ENCODE measurements at regions not wholly inside any gene's neighbourhood (a gene's known extent, or its start where the extent isn't known, plus 50 kb on each side); places are given as distances from the start of the nearest gene placed in this dataset.
"Not testable (repeated sequence)": the region's sequence is repeated elsewhere in the genome, so short reads cannot be mapped to it uniquely, and the experiment has no call there.

DNA sequence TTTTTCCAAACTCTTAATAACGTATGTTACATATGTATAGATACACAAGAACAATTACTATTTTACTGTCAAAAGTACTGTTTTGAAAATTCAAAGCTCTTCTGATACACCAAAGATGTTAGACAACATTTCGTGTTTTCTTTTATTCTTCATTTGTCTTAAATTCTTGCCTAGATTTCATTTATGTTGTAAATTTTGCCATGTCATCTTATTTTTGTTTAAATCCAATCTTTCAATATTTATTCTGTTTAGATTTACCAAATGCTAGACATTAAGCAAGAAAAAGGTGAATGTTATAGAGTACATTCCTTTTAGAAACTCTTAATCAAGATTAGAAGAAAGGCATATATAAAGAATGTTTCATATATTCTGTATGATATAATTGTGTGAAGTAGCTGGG lies 876.9 kb downstream of the KCNT2 start:
- no peak for TF ChIP-seq ZC3H10 (CRISPR knock-in tag; IDR thresholded peaks at IDR 0.05)
- ATAC-seq, result no peak

DNA sequence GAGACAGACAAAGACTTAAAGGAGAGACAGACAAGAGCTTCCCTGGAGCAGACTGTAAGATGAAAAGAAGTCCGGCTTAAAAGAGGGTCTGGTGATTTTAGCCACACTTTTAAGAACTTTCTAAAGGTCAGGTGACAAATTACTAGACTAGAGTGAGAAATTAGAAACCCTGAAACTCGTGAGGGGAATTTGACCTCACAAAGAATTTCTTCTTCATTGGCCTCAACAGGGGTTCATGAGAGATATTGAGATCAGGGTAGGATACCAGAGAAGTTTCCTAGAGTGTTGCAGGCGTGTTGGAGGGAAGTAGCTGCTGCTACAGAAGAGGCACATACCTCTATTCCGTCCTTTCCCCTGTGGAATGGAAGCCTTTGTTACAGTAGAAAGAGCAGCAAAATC lies 884.4 kb downstream of the KCNT2 start:
- TF ChIP-seq ZNF8 (CRISPR knock-in tag; IDR thresholded peaks at IDR 0.05), result no peak
- no peak for TF ChIP-seq TCF4 (CRISPR knock-in tag; IDR thresholded peaks at IDR 0.05; ENCODE audit: borderline replicate concordance)
- no peak for TF ChIP-seq ZFP3 (CRISPR knock-in tag; IDR thresholded peaks at IDR 0.05)
- no peak for TF ChIP-seq ZFP30 (CRISPR knock-in tag; IDR thresholded peaks at IDR 0.05)
- TF ChIP-seq ZNF565 (CRISPR knock-in tag; conservative IDR thresholded peaks at IDR 0.05; ENCODE audit: low read depth), result no peak
- no peak for TF ChIP-seq CSDC2 (CRISPR knock-in tag; IDR thresholded peaks at IDR 0.05)
- TF ChIP-seq ZNF70 (CRISPR knock-in tag; IDR thresholded peaks at IDR 0.05), result no peak
- no peak for TF ChIP-seq ARNTL (CRISPR knock-in tag; IDR thresholded peaks at IDR 0.05; ENCODE audit: borderline replicate concordance, low read depth)
- no peak for TF ChIP-seq ZC3H10 (CRISPR knock-in tag; IDR thresholded peaks at IDR 0.05)
- TF ChIP-seq ISL1 (CRISPR knock-in tag; IDR thresholded peaks at IDR 0.05), result no peak
- TF ChIP-seq, protein P1, sequence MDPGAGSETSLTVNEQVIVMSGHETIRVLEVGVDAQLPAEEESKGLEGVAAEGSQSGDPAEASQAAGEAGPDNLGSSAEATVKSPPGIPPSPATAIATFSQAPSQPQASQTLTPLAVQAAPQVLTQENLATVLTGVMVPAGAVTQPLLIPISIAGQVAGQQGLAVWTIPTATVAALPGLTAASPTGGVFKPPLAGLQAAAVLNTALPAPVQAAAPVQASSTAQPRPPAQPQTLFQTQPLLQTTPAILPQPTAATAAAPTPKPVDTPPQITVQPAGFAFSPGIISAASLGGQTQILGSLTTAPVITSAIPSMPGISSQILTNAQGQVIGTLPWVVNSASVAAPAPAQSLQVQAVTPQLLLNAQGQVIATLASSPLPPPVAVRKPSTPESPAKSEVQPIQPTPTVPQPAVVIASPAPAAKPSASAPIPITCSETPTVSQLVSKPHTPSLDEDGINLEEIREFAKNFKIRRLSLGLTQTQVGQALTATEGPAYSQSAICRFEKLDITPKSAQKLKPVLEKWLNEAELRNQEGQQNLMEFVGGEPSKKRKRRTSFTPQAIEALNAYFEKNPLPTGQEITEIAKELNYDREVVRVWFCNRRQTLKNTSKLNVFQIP (CRISPR knock-in tag; IDR thresholded peaks at IDR 0.05; ENCODE audit: borderline replicate concordance, low read depth), result no peak
- ATAC-seq, result no peak

DNA sequence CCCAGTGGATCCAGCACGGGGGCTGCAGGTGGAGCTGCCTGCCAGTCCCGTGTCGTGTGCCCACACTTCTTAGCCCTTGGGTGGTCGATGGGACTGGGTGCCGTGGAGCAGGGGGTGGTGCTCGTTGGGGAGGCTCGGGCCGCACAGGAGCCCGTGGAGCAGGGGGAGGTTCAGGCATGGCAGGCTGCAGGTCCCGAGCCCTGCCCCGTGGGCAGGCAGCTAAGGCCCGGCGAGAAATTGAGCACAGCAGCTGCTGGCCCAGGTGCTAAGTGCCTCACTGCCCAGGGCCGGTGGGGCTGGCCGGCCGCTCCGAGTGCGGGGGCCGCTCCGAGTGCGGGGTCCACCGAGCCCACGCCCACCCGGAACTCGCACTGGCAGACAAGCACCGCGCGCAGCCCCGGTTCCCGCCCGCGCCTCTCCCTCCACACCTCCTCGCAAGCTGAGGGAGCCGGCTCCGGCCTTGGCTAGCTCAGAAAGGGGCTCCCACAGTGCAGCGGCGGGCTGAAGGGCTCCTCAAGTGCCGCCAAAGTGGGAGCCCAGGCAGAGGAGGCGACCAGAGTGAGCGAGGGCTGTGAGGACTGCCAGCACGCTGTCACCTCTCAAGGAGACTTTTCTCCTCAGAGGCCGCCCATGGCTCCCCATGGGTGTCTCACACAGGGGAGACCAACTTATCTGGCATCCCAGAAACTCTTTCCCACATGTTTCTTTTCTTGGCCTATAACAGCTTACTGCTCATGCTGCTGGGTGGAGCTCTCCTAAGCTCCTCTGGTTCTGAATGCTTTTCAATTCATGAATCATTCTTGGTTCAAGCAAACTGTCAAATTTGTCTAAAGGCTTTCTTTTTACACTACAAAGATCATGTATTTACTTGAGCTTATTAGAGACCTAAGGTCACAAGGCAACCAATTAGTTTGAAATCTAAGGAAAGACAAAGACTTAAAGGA lies 885.1 kb downstream of the KCNT2 start:
- ATAC-seq, result not testable (repeated sequence)

DNA sequence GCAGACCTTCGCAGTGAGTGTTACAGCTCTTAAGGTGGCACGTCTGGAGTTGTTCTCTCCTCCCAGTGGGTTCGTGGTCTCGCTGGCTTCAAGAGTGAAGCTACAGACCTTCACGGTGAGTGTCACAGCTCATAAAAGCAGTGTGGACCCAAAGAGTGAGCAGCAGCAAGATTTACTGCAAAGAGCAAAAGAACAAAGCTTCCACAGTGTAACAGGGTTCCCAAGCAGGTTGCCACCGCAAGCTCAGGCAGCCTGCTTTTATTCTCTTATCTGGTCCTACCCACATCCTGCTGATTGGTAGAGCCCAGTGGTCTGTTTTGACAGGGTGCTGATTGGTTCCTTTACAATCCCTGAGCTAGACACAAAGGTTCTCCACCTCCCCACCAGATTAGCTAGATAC lies 886.1 kb downstream of the KCNT2 start:
- not testable (repeated sequence) for ATAC-seq

DNA sequence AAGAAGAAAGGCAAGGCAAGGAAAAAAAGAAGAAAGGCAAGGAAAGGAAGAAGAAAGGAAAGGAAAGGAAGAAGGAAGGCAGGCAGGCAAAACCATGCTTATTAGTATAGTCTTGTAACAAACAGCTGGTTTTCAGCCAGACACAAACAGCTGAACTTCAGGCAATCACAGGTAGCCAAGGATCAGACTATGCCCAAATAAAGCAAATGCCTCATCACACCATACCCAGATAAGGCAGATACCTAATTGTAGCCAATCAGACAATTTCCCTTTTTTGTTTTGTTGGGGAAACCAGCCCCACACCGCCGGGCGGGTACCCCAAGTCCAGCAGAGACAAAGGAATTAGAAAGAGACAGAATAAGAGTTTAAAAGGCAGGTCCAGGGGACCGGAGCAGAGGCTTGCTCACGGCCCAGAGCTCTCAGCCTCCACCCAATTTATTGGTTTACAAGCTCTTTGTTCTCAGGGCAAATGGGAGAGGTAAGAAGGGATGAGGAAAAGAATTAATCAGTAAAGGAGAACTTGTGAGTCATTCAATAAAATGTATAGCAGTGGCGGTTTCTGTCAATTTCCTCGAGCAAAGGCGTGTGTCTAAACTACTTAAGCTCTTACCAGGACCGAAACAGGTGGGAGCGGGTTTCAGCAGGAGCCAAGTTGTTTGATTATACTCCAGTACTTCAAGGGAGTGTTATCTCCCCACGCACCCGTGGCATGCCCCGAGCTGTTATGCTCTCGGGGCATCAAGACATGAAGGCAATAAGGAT lies 886.8 kb downstream of the KCNT2 start:
- TF ChIP-seq TCF4 (CRISPR knock-in tag; IDR thresholded peaks at IDR 0.05; ENCODE audit: borderline replicate concordance), result no peak
- TF ChIP-seq ZNF70 (CRISPR knock-in tag; IDR thresholded peaks at IDR 0.05), result no peak
- no peak for TF ChIP-seq ZFP30 (CRISPR knock-in tag; IDR thresholded peaks at IDR 0.05)
- no peak for TF ChIP-seq ZNF8 (CRISPR knock-in tag; IDR thresholded peaks at IDR 0.05)
- TF ChIP-seq, protein P2, sequence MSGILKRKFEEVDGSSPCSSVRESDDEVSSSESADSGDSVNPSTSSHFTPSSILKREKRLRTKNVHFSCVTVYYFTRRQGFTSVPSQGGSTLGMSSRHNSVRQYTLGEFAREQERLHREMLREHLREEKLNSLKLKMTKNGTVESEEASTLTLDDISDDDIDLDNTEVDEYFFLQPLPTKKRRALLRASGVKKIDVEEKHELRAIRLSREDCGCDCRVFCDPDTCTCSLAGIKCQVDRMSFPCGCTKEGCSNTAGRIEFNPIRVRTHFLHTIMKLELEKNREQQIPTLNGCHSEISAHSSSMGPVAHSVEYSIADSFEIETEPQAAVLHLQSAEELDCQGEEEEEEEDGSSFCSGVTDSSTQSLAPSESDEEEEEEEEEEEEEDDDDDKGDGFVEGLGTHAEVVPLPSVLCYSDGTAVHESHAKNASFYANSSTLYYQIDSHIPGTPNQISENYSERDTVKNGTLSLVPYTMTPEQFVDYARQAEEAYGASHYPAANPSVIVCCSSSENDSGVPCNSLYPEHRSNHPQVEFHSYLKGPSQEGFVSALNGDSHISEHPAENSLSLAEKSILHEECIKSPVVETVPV (CRISPR knock-in tag; IDR thresholded peaks at IDR 0.05), result no peak
- no peak for TF ChIP-seq ZNF565 (CRISPR knock-in tag; conservative IDR thresholded peaks at IDR 0.05; ENCODE audit: low read depth)
- TF ChIP-seq, protein P3, sequence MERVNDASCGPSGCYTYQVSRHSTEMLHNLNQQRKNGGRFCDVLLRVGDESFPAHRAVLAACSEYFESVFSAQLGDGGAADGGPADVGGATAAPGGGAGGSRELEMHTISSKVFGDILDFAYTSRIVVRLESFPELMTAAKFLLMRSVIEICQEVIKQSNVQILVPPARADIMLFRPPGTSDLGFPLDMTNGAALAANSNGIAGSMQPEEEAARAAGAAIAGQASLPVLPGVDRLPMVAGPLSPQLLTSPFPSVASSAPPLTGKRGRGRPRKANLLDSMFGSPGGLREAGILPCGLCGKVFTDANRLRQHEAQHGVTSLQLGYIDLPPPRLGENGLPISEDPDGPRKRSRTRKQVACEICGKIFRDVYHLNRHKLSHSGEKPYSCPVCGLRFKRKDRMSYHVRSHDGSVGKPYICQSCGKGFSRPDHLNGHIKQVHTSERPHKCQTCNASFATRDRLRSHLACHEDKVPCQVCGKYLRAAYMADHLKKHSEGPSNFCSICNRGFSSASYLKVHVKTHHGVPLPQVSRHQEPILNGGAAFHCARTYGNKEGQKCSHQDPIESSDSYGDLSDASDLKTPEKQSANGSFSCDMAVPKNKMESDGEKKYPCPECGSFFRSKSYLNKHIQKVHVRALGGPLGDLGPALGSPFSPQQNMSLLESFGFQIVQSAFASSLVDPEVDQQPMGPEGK (CRISPR knock-in tag; IDR thresholded peaks at IDR 0.05; ENCODE audit: borderline replicate concordance), result no peak
- no peak for TF ChIP-seq BACH2 (CRISPR knock-in tag; IDR thresholded peaks at IDR 0.05; ENCODE audit: borderline replicate concordance)
- no peak for TF ChIP-seq ZC3H10 (CRISPR knock-in tag; IDR thresholded peaks at IDR 0.05)
- TF ChIP-seq, protein P1 (CRISPR knock-in tag; IDR thresholded peaks at IDR 0.05; ENCODE audit: borderline replicate concordance, low read depth), result no peak
- TF ChIP-seq TOX (CRISPR knock-in tag; IDR thresholded peaks at IDR 0.05; ENCODE audit: borderline replicate concordance), result no peak
- TF ChIP-seq ZFP3 (CRISPR knock-in tag; IDR thresholded peaks at IDR 0.05), result no peak
- no peak for TF ChIP-seq ESRRG (CRISPR knock-in tag; IDR thresholded peaks at IDR 0.05)
- no peak for TF ChIP-seq PPARA (CRISPR knock-in tag; IDR thresholded peaks at IDR 0.05; ENCODE audit: borderline replicate concordance)
- no peak for TF ChIP-seq OSR1 (CRISPR knock-in tag; IDR thresholded peaks at IDR 0.05)
- TF ChIP-seq ISL1 (CRISPR knock-in tag; IDR thresholded peaks at IDR 0.05), result no peak
- no peak for TF ChIP-seq RARB (CRISPR knock-in tag; IDR thresholded peaks at IDR 0.05)
- TF ChIP-seq, protein P4, sequence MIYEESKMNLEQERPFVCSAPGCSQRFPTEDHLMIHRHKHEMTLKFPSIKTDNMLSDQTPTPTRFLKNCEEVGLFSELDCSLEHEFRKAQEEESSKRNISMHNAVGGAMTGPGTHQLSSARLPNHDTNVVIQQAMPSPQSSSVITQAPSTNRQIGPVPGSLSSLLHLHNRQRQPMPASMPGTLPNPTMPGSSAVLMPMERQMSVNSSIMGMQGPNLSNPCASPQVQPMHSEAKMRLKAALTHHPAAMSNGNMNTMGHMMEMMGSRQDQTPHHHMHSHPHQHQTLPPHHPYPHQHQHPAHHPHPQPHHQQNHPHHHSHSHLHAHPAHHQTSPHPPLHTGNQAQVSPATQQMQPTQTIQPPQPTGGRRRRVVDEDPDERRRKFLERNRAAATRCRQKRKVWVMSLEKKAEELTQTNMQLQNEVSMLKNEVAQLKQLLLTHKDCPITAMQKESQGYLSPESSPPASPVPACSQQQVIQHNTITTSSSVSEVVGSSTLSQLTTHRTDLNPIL (CRISPR knock-in tag; IDR thresholded peaks at IDR 0.05; ENCODE audit: low read depth), result no peak
- no peak for TF ChIP-seq SNAI2 (CRISPR knock-in tag; IDR thresholded peaks at IDR 0.05)
- ATAC-seq, result no peak
